ENCODE measurements at regions not wholly inside any gene's neighbourhood (a gene's known extent, or its start where the extent isn't known, plus 50 kb on each side); places are given as distances from the start of the nearest gene placed in this dataset.

DNA sequence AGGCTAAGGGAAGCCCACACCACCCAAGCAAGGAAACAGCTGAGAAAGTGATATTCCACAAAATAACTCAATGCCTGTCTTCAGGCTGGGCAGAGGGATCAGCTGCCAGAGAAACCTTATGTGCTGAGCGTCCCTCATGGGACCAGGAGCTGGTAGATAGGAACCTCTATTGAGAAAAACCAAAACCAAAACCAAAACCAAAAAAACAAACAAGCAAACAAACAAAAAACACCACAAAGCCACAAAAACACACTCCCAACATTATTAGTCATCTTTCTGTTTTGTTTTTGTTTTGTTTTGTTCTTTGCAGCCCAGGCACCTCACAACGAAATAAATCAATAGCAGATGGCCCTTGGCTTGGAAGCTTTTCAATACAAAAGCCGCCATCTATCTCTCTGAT lies 760.8 kb upstream of the CELF2 start:
- Mint-ChIP-seq H3K4me3 (ENCODE audit: unreplicated experiment) (no peak overlapping the region), H3K27ac (ENCODE audit: unreplicated experiment) (no peak overlapping the region), H3K27me3 (ENCODE audit: insufficient read depth, unreplicated experiment) (no peaks in the 10 kb centered on the region), H3K9me3 (ENCODE audit: unreplicated experiment) (peaks cover 19% of the 10 kb centered on the region), H3K4me1 (ENCODE audit: low read depth, unreplicated experiment) (no peaks in the 10 kb centered on the region), H3K36me3 (ENCODE audit: insufficient read depth, unreplicated experiment) (no peaks in the 10 kb centered on the region)
- Histone ChIP-seq H3K9me3 (no peaks in the 10 kb centered on the region), H3K4me3 (ENCODE audit: low read depth, low read length) (no peak overlapping the region), H3K27me3 (replicated peaks; ENCODE audit: control insufficient read depth, insufficient read depth, low read length) (no peaks in the 10 kb centered on the region), H3K36me3 (ENCODE audit: control insufficient read depth, insufficient read depth, low read length) (no peaks in the 10 kb centered on the region), H3K4me1 (no peaks in the 10 kb centered on the region)
- ChIA-PET POLR2A (no interaction called here), CTCF (no interaction called here)
- no TSS peak for BruUV-seq (replicated peaks)
- intact Hi-C loops (cut with micrococcal nuclease; ENCODE audit: unreplicated experiment), result no loop called here
- TF ChIP-seq, protein P1, sequence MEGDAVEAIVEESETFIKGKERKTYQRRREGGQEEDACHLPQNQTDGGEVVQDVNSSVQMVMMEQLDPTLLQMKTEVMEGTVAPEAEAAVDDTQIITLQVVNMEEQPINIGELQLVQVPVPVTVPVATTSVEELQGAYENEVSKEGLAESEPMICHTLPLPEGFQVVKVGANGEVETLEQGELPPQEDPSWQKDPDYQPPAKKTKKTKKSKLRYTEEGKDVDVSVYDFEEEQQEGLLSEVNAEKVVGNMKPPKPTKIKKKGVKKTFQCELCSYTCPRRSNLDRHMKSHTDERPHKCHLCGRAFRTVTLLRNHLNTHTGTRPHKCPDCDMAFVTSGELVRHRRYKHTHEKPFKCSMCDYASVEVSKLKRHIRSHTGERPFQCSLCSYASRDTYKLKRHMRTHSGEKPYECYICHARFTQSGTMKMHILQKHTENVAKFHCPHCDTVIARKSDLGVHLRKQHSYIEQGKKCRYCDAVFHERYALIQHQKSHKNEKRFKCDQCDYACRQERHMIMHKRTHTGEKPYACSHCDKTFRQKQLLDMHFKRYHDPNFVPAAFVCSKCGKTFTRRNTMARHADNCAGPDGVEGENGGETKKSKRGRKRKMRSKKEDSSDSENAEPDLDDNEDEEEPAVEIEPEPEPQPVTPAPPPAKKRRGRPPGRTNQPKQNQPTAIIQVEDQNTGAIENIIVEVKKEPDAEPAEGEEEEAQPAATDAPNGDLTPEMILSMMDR (IDR thresholded peaks at IDR 0.05; ENCODE audit: insufficient read depth in 1 of 2, low read depth in 1 of 2, low read length in 1 of 2, severe bottlenecking in 1 of 2, unreplicated experiment in 1 of 2), result no peak
- DNase-seq, result no peak

DNA sequence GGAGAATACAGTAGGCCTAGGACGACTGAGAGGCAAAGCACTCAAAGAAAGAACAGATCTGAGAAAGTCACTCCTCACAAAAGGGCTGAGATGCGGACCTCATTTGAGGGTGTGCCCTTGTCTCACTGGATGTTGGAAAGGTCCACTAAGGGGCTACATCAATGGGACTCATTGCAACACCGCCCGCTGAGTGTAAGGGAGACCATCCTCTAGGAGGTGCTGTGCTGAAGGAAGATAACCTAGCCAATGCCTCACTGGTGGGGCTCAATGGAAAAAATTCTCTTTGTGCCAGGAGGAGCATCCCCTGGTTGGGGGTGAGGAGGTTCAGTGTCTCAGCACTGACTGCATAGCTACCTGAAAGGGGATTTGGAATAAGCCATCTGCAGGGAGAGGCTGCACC lies 758.7 kb upstream of the CELF2 start:
- no peaks in the 10 kb centered on the region for H3K27me3 Mint-ChIP-seq (ENCODE audit: insufficient read depth, unreplicated experiment)
- TF ChIP-seq, protein P1 (IDR thresholded peaks at IDR 0.05; ENCODE audit: insufficient read depth in 1 of 2, low read depth in 1 of 2, low read length in 1 of 2, severe bottlenecking in 1 of 2, unreplicated experiment in 1 of 2), result no peak
- no peaks in the 10 kb centered on the region for H3K4me1 Mint-ChIP-seq (ENCODE audit: low read depth, unreplicated experiment)
- H3K4me3 Mint-ChIP-seq (ENCODE audit: unreplicated experiment), result no peak overlapping the region
- POLR2A ChIA-PET, result no interaction called here
- Histone ChIP-seq H3K9me3 (no peaks in the 10 kb centered on the region), H3K36me3 (ENCODE audit: control insufficient read depth, insufficient read depth, low read length) (no peaks in the 10 kb centered on the region), H3K4me3 (ENCODE audit: low read depth, low read length) (no peak overlapping the region), H3K27me3 (replicated peaks; ENCODE audit: control insufficient read depth, insufficient read depth, low read length) (no peaks in the 10 kb centered on the region), H3K4me1 (no peaks in the 10 kb centered on the region)
- intact Hi-C loops (cut with micrococcal nuclease; ENCODE audit: unreplicated experiment), result no loop called here
- CTCF ChIA-PET, result no interaction called here
- H3K9me3 Mint-ChIP-seq (ENCODE audit: unreplicated experiment), result peaks cover 19% of the 10 kb centered on the region
- DNase-seq, result no peak
- no peak overlapping the region for H3K27ac Mint-ChIP-seq (ENCODE audit: unreplicated experiment)
- no TSS peak for BruUV-seq (replicated peaks)
- H3K36me3 Mint-ChIP-seq (ENCODE audit: insufficient read depth, unreplicated experiment), result no peaks in the 10 kb centered on the region

DNA sequence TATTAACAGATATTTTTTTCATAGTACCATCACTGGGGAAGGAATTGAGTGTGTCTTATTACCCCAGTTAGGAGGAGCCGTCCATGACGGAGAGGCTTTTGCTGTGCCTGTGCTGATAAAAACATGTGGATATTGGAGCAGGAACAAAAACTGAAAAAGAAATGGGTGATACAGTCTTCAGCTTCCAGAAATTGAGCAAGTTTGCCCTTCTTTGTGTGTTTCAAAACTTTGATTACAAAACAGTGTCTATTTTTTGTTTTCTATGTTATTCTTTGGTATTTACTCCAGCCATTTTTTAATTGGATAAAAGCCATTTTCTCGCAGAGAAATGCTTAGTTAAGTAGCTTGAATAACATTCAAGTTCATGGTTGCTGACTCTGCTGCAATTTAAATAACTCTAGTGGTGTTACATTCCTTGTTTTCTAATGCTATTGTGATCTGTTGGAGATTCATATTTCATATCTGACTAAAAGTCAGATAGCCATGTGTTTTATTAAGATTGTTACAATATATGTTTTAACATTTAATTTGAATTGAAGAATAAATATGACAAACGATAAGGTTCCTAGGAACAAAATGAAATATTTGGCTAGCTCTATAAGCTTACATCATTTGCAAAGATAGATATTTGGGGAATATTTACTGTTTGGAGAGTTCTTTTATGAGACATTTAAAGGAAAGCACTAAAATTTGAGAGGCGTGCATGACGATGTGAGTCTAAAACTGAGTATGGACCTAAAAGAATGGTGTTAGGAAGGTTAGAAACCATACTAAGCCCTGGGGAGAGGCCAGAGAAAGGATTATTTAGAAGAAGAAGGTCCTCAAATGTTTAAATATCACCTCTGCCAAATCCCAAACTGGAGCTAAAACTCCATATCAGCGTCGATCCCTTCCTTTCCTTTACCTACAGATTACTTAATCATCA lies 747.3 kb upstream of the CELF2 start:
- Mint-ChIP-seq H3K27me3 (ENCODE audit: insufficient read depth, unreplicated experiment) (peaks cover 2% of the 10 kb centered on the region), H3K36me3 (ENCODE audit: insufficient read depth, unreplicated experiment) (no peaks in the 10 kb centered on the region), H3K27ac (ENCODE audit: unreplicated experiment) (no peak overlapping the region), H3K9me3 (ENCODE audit: unreplicated experiment) (peaks cover 17% of the 10 kb centered on the region), H3K4me1 (ENCODE audit: low read depth, unreplicated experiment) (no peaks in the 10 kb centered on the region), H3K4me3 (ENCODE audit: unreplicated experiment) (no peak overlapping the region)
- no peak for DNase-seq
- H3K9me3 ChIP-seq, result no peaks in the 10 kb centered on the region
- H3K36me3 ChIP-seq (ENCODE audit: control insufficient read depth, insufficient read depth, low read length), result no peaks in the 10 kb centered on the region
- H3K27me3 ChIP-seq (replicated peaks; ENCODE audit: control insufficient read depth, insufficient read depth, low read length), result no peaks in the 10 kb centered on the region; the same call in 1 of the 2 replicates
- intact Hi-C loops (cut with micrococcal nuclease; ENCODE audit: unreplicated experiment), result no loop called here
- TF ChIP-seq, protein P1 (IDR thresholded peaks at IDR 0.05; ENCODE audit: insufficient read depth in 1 of 2, low read depth in 1 of 2, low read length in 1 of 2, severe bottlenecking in 1 of 2, unreplicated experiment in 1 of 2), result no peak
- POLR2A ChIA-PET, result no interaction called here
- CTCF ChIA-PET, result no interaction called here
- H3K4me1 ChIP-seq, result no peaks in the 10 kb centered on the region
- H3K4me3 ChIP-seq (ENCODE audit: low read depth, low read length), result no peak overlapping the region
- no TSS peak for BruUV-seq (replicated peaks)
